DMS 273 treated with DMSO at 0.1 percent for 48 hours (cell line): ENCODE measurements at regions not wholly inside any gene's neighbourhood (a gene's known extent, or its start where the extent isn't known, plus 50 kb on each side); places are given as distances from the start of the nearest gene placed in this dataset.

Experiments used
- DNase-seq: peaks from one replicate; lab custom pipeline; 2025; lab: John Stamatoyannopoulos, UW

- DNase-seq = no peak
Observed at GRCh38 chr2:128632501-128632800, 313.8 kb upstream of the HS6ST1 start.

GRCh38 chr2:128633501-128633900, 314.8 kb upstream of the HS6ST1 start:
- DNase-seq = no peak

GRCh38 chr2:128635361-128635900, 316.8 kb upstream of the HS6ST1 start:
- DNase-seq = no peak

- no peak for DNase-seq
Observed at GRCh38 chr2:128636802-128637147, 318.1 kb upstream of the HS6ST1 start.

GRCh38 chr2:128637481-128638155, 318.9 kb upstream of the HS6ST1 start:
- no peak for DNase-seq

- peak; percentile 19 for DNase-seq
Observed at GRCh38 chr2:128638341-128639119, 319.9 kb upstream of the HS6ST1 start.

GRCh38 chr2:128639120-128639477, 320.4 kb upstream of the HS6ST1 start:
- no peak for DNase-seq

- no peak for DNase-seq
Observed at GRCh38 chr2:128639693-128640092, 321.0 kb upstream of the HS6ST1 start.

GRCh38 chr2:128640166-128640844, 321.6 kb upstream of the HS6ST1 start:
- no peak for DNase-seq

GRCh38 chr2:128640845-128641360, 322.2 kb upstream of the HS6ST1 start:
- DNase-seq = no peak

- no peak for DNase-seq
Observed at GRCh38 chr2:128641421-128642080, 322.9 kb upstream of the HS6ST1 start.

- DNase-seq = no peak
Observed at GRCh38 chr2:128642316-128642715, 323.6 kb upstream of the HS6ST1 start.

GRCh38 chr2:128642821-128643220, 324.2 kb upstream of the HS6ST1 start:
- DNase-seq = no peak

- DNase-seq = no peak
Observed at GRCh38 chr2:128643221-128644065, 324.8 kb upstream of the HS6ST1 start.

- no peak for DNase-seq
Observed at GRCh38 chr2:128644156-128644555, 325.5 kb upstream of the HS6ST1 start.

- DNase-seq = no peak
Observed at GRCh38 chr2:128644718-128645256, 326.1 kb upstream of the HS6ST1 start.

GRCh38 chr2:128645631-128646030, 327.0 kb upstream of the HS6ST1 start:
- no peak for DNase-seq

- DNase-seq = no peak
Observed at GRCh38 chr2:128646091-128646490, 327.4 kb upstream of the HS6ST1 start.

GRCh38 chr2:128646691-128647090, 328.0 kb upstream of the HS6ST1 start:
- DNase-seq = no peak

GRCh38 chr2:128651000-128651399, 332.3 kb upstream of the HS6ST1 start:
- no peak for DNase-seq

- DNase-seq = no peak
Observed at GRCh38 chr2:128654408-128654807, 335.7 kb upstream of the HS6ST1 start.
